Kidney (tissue), 13 donors: ENCODE measurements at regions not wholly inside any gene's neighbourhood (a gene's known extent, or its start where the extent isn't known, plus 50 kb on each side); places are given as distances from the start of the nearest gene placed in this dataset.
"Not testable (repeated sequence)": the region's sequence is repeated elsewhere in the genome, so short reads cannot be mapped to it uniquely, and the experiment has no call there.

Source experiments
- DNase-seq, 5 donors: peaks; one replicate each; pipeline ENCODE4 v3.0.0-alpha.2; 2013 to 2020
- FAIRE-seq: peaks from 2 replicates; lab custom pipeline; 2012; peaks lifted over from hg19 to GRCh38; lab: Jason Lieb, UNC
- H3K27ac ChIP-seq, 2 donors: one replicate each; pipeline ENCODE4 v1.7.0; 2013; ENCODE audit warnings: low read depth in 2 of 2, low read length in 2 of 2, inconsistent platforms in 1 of 2
- H3K27me3 ChIP-seq: one replicate; pipeline ENCODE4 v1.7.1; 2013; ENCODE audit warnings: low read length, inconsistent platforms; ENCODE audit not compliant: control insufficient read depth, insufficient read depth
- H3K36me3 ChIP-seq, 3 donors: one replicate each; pipeline versions ENCODE4 v1.7.0 to v1.7.1; 2013; ENCODE audit warnings: low read length in 3 of 3, control low read depth in 1 of 3, inconsistent platforms in 1 of 3; ENCODE audit not compliant: insufficient read depth in 3 of 3, control insufficient read depth in 2 of 3
- H3K4me1 ChIP-seq, 3 donors: one replicate each; pipeline versions ENCODE4 v1.7.0 to v1.7.1; 2013; ENCODE audit warnings: low read length in 3 of 3, inconsistent platforms in 1 of 3, low read depth in 1 of 3; ENCODE audit not compliant: control insufficient read depth in 2 of 3, insufficient read depth in 2 of 3
- H3K4me3 ChIP-seq, 3 donors: one replicate each; pipeline versions ENCODE4 v1.7.0 to v1.8.1; 2013; ENCODE audit warnings: low read length in 3 of 3, control low read depth in 1 of 3, inconsistent platforms in 1 of 3
- H3K9ac ChIP-seq, 3 donors: one replicate each; pipeline versions ENCODE4 v1.7.0 to v1.7.1; 2013; ENCODE audit warnings: low read length in 3 of 3, control low read depth in 1 of 3, inconsistent platforms in 1 of 3
- H3K9me3 ChIP-seq, 3 donors: one replicate each; pipeline versions ENCODE4 v1.7.0 to v1.7.1; 2013; ENCODE audit warnings: low read length in 3 of 3, control low read depth in 1 of 3, inconsistent platforms in 1 of 3; ENCODE audit not compliant: control insufficient read depth in 2 of 3, insufficient read depth in 1 of 3
- intact Hi-C: fragments of 100-400 bp; cut with DNase I; formaldehyde crosslinking; loops from one replicate; pipeline ENCODE4 v1.11.1; 2022
- TF ChIP-seq, protein P1 (sequence below): IDR thresholded peaks from 3 replicates; pipeline ENCODE4 v1.5.1; 2012; ENCODE audit warnings: mild to moderate bottlenecking, moderate library complexity, borderline replicate concordance; ENCODE audit not compliant: insufficient read depth; ENCODE audit errors: extremely low read depth
- donor health status: control.
- donor health status: control.
- donor health status: control.
- donor health status: control.
- donor health status: control.
- donor health status: DM: yes; HTN: yes; CAD: no.
- donor health status: Normal renal cell carcinoma (clear cell type).

DNA sequence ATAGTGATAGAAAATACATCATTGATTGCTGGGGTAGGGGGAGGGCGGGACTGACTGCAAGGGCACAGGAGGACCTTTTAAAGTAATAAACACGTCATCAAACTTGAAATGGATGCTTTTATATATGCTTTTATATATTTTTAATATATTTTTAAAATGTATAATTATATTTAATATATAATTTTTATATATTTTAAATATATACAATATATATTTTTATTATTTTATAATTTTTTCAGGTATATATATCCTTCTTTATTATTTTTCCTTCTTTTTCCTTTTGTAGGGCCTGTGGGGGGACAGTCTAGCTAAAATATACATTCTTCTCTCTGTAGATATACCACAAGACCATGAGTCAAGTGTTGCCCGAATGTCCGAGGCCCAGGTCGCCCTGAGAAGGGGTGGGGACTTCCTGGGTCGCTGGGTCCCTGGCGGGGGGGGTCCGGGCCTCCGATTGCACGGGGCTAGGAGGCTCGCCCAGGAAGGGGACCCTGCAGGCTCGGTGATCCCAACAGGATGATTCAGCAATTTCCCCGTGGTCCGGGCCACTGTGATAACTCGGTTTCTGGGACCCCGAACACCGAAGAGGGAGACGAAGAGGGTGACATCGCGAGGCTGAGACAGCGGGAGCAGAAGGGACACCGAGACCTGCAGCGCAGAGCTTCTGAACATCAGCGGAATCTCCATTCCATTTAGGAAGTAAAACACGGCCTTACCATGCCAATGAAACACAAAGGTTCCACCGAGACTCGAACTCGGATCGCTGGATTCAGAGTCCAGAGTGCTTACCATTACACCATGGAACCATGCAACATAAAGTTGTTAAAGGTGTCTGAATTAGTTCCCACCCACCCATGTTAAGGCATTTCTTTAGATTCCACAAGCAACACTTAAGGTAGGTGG, 112.5 kb upstream of the NBPF11 start:
- no peak overlapping the region for H3K4me3 ChIP-seq
- no peaks in the 10 kb centered on the region for H3K4me1 ChIP-seq
- FAIRE-seq: no peak
- TF ChIP-seq, protein P1, sequence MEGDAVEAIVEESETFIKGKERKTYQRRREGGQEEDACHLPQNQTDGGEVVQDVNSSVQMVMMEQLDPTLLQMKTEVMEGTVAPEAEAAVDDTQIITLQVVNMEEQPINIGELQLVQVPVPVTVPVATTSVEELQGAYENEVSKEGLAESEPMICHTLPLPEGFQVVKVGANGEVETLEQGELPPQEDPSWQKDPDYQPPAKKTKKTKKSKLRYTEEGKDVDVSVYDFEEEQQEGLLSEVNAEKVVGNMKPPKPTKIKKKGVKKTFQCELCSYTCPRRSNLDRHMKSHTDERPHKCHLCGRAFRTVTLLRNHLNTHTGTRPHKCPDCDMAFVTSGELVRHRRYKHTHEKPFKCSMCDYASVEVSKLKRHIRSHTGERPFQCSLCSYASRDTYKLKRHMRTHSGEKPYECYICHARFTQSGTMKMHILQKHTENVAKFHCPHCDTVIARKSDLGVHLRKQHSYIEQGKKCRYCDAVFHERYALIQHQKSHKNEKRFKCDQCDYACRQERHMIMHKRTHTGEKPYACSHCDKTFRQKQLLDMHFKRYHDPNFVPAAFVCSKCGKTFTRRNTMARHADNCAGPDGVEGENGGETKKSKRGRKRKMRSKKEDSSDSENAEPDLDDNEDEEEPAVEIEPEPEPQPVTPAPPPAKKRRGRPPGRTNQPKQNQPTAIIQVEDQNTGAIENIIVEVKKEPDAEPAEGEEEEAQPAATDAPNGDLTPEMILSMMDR: no peak
- no peak overlapping the region for H3K9ac ChIP-seq
- H3K27ac ChIP-seq: no peak overlapping the region
- DNase-seq: peak in 4 of 5 donors; percentile 19 to 67 (median 55)
- no peaks in the 10 kb centered on the region for H3K36me3 ChIP-seq
- no peaks in the 10 kb centered on the region for H3K27me3 ChIP-seq
- intact Hi-C loops: no loop called here
- no peaks in the 10 kb centered on the region for H3K9me3 ChIP-seq

DNA sequence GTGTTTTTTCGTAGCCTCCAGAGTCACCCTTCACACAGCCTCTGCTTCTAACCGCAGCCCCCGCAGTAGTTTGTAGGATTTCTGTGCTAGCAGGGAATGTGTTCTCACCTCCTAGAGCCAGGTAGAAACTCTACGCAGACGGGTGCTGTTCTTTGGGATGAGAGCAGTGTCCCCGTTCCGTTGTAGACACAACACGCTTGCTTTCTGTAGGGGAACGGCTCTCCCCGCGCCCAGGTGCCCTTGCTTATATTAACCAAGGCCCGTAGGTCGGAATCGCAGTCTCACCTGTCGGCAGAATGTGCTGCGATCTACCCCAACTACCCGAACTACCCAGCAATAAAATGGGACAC, 111.8 kb upstream of the NBPF11 start:
- DNase-seq: no peak
- Histone ChIP-seq H3K27ac (no peak overlapping the region), H3K4me3 (peak overlapping the region; percentile 73 to 87 (median 73)), H3K27me3 (no peaks in the 10 kb centered on the region), H3K9ac (peak overlapping the region; percentile 55 to 82 (median 57)), H3K9me3 (no peaks in the 10 kb centered on the region), H3K4me1 (no peaks in the 10 kb centered on the region), H3K36me3 (no peaks in the 10 kb centered on the region)
- no peak for FAIRE-seq
- intact Hi-C loops: no loop called here
- TF ChIP-seq, protein P1: no peak

DNA sequence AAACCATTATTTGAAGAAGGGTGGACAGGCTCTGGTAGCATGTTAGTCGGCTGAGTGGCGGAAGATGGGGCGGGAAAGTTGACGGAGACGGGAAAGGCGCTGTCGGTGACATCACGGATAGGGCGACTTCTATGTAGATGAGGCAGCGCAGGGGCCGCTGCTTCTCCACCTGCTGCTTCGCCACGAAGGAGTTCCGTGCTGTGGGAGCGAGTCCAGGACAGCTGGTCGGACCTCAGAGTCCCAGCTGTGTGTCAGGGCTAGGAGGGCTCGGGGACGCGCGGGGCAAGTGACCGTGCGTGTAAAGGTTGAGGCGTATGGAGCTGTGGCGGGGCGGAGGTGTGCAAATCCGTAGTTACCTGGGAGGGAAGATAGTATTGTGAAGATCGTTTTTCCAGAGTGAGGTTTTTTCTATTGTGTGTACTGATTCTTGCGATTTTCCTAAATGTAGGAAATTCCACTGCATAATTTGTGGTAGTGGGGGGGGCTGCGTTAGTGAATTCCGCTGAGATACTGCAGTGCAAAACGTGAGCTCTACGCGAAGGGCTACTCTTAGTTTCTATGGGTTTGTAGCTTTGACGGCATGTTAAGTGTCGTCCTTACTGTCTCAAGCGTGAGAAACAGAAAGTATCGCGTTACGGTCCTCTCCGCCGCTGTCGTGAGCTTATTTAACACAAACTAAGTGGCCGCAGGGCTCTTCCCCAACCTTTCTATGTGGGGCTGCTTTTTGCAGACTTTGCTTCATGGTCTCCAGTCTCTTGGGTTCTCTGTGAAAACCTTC, 111.2 kb upstream of the NBPF11 start:
- H3K4me3 ChIP-seq: peak overlapping the region; percentile 73 to 87 (median 73)
- TF ChIP-seq, protein P1: no peak
- FAIRE-seq (no peak), DNase-seq (peak; percentile 80 to 92 (median 88))
- no peaks in the 10 kb centered on the region for H3K36me3 ChIP-seq
- no peak overlapping the region for H3K27ac ChIP-seq
- no peaks in the 10 kb centered on the region for H3K27me3 ChIP-seq
- H3K9me3 ChIP-seq: no peaks in the 10 kb centered on the region
- no peaks in the 10 kb centered on the region for H3K4me1 ChIP-seq
- intact Hi-C loops: no loop called here
- peak overlapping the region; percentile 55 to 82 (median 57) for H3K9ac ChIP-seq

DNA sequence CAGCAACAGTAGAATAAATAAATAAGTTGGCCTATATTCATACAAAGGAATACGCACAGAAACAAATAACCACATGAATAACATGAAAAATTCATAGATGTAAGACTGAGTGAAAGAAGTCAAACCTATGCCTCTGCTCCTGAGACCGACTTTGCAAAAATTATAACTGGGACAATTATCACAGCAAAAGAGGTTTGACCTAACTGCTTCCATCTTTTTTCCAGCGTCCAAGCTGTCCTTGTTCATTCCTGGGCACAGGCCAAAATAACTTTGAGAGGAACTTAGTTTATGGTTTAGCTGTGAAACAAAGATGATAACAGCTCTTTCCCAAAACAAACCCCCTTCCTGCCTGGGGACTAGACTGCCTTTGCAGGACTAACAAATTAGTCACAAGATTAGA, 109.6 kb upstream of the NBPF11 start:
- H3K36me3 ChIP-seq, H3K9me3 ChIP-seq, DNase-seq, intact Hi-C loops, H3K27me3 ChIP-seq, FAIRE-seq, H3K27ac ChIP-seq, H3K4me3 ChIP-seq, H3K9ac ChIP-seq, H3K4me1 ChIP-seq: not testable (repeated sequence)

DNA sequence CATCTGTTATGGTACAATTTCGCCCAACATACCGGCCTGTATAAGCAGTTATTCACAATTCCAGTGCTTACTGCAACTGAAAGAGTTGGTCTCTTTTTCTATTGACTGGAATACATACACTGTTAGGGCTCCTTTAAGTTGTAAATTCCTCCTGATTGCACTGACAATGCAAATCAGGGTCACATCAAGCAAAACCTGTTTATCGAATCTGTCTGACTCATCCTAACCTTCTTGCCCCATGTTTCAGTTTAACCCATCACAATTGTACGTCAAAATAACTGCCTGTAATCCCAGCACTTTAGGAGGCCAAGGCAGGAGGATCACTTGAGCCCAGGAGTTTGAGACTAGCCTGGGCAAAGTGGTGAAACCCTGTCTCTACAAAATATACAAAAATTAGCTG, 105.8 kb upstream of the NBPF11 start:
- intact Hi-C loops, H3K27ac ChIP-seq, H3K9me3 ChIP-seq, FAIRE-seq, H3K36me3 ChIP-seq, DNase-seq, H3K4me1 ChIP-seq, H3K9ac ChIP-seq, H3K27me3 ChIP-seq, H3K4me3 ChIP-seq: not testable (repeated sequence)
